NOMO-1 treated with dmso at 0.1 percent for 144 hours (cell line): ENCODE measurements at regions not wholly inside any gene's neighbourhood (a gene's known extent, or its start where the extent isn't known, plus 50 kb on each side); places are given as distances from the start of the nearest gene placed in this dataset.

Experiments
- DNase-seq: peaks from one replicate; lab custom pipeline; 2025; ENCODE audit not compliant: unreplicated experiment; lab: John Stamatoyannopoulos, UW

- DNase-seq: no peak
These were observed 176.3 kb upstream of the DSEL start for GRCh38 chr18:67692811-67693210.

GRCh38 chr18:67682516-67682915 is 166.0 kb upstream of the DSEL start:
- DNase-seq: no peak

GRCh38 chr18:67677489-67677888 is 161.0 kb upstream of the DSEL start:
- DNase-seq: no peak

GRCh38 chr18:67672716-67673115 is 156.2 kb upstream of the DSEL start:
- no peak for DNase-seq

- DNase-seq: no peak
These were observed 155.6 kb upstream of the DSEL start for GRCh38 chr18:67672155-67672554.

GRCh38 chr18:67670024-67670543 is 153.6 kb upstream of the DSEL start:
- no peak for DNase-seq

- no peak for DNase-seq
These were observed 148.7 kb upstream of the DSEL start for GRCh38 chr18:67665266-67665665.

GRCh38 chr18:67662996-67663395 is 146.5 kb upstream of the DSEL start:
- no peak for DNase-seq

GRCh38 chr18:67661555-67661954 is 145.0 kb upstream of the DSEL start:
- DNase-seq: no peak

GRCh38 chr18:67654101-67654500 is 137.6 kb upstream of the DSEL start:
- no peak for DNase-seq

GRCh38 chr18:67652288-67652687 is 135.8 kb upstream of the DSEL start:
- no peak for DNase-seq

- no peak for DNase-seq
These were observed 134.9 kb upstream of the DSEL start for GRCh38 chr18:67651438-67651837.

- DNase-seq: no peak
These were observed 134.3 kb upstream of the DSEL start for GRCh38 chr18:67650686-67651385.

GRCh38 chr18:67646890-67647289 is 130.4 kb upstream of the DSEL start:
- DNase-seq: no peak

- DNase-seq: no peak
These were observed 127.7 kb upstream of the DSEL start for GRCh38 chr18:67644226-67644625.

GRCh38 chr18:67639872-67640271 is 123.4 kb upstream of the DSEL start:
- DNase-seq: no peak

GRCh38 chr18:67636597-67637385 is 120.3 kb upstream of the DSEL start:
- no peak for DNase-seq

- DNase-seq: no peak
These were observed 118.3 kb upstream of the DSEL start for GRCh38 chr18:67634631-67635338.

GRCh38 chr18:67633939-67634338 is 117.4 kb upstream of the DSEL start:
- no peak for DNase-seq

- DNase-seq: no peak
These were observed 105.4 kb upstream of the DSEL start for GRCh38 chr18:67621906-67622305.

GRCh38 chr18:67621049-67621713 is 104.7 kb upstream of the DSEL start:
- DNase-seq: no peak
